ENCODE measurements at regions not wholly inside any gene's neighbourhood (a gene's known extent, or its start where the extent isn't known, plus 50 kb on each side); places are given as distances from the start of the nearest gene placed in this dataset.
"Not testable (repeated sequence)": the region's sequence is repeated elsewhere in the genome, so short reads cannot be mapped to it uniquely, and the experiment has no call there.

GRCh38 chr4:84220990-84221389 is 278.1 kb downstream of the NKX6-1 start:
- no peak overlapping the region for H3K4me3 Mint-ChIP-seq (ENCODE audit: unreplicated experiment)
- intact Hi-C loops (cut with micrococcal nuclease): no loop called here
- H3K27ac Mint-ChIP-seq (ENCODE audit: low read depth, unreplicated experiment): no peak overlapping the region
- no peaks in the 10 kb centered on the region for H3K9me3 Mint-ChIP-seq (ENCODE audit: unreplicated experiment)
- no peaks in the 10 kb centered on the region for H3K27me3 Mint-ChIP-seq (ENCODE audit: insufficient read depth, unreplicated experiment)
- ChIA-PET CTCF (interaction anchor here (0.7 to 1.8 kb wide), 2 partner anchors 12 to 14 kb away, joined by 3 to 5 read pairs; no protein-coding TSS in a partner anchor), POLR2A (no interaction called here)
- H3K4me1 Mint-ChIP-seq (ENCODE audit: insufficient read depth, unreplicated experiment): no peaks in the 10 kb centered on the region
- no TSS peak for BruUV-seq (replicated peaks)
- no peak for DNase-seq (ENCODE audit: unreplicated experiment)
- H3K36me3 Mint-ChIP-seq (ENCODE audit: insufficient read depth, unreplicated experiment): no peaks in the 10 kb centered on the region
- TF ChIP-seq, protein P1, sequence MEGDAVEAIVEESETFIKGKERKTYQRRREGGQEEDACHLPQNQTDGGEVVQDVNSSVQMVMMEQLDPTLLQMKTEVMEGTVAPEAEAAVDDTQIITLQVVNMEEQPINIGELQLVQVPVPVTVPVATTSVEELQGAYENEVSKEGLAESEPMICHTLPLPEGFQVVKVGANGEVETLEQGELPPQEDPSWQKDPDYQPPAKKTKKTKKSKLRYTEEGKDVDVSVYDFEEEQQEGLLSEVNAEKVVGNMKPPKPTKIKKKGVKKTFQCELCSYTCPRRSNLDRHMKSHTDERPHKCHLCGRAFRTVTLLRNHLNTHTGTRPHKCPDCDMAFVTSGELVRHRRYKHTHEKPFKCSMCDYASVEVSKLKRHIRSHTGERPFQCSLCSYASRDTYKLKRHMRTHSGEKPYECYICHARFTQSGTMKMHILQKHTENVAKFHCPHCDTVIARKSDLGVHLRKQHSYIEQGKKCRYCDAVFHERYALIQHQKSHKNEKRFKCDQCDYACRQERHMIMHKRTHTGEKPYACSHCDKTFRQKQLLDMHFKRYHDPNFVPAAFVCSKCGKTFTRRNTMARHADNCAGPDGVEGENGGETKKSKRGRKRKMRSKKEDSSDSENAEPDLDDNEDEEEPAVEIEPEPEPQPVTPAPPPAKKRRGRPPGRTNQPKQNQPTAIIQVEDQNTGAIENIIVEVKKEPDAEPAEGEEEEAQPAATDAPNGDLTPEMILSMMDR (IDR thresholded peaks at IDR 0.05; ENCODE audit: unreplicated experiment): no peak

DNA sequence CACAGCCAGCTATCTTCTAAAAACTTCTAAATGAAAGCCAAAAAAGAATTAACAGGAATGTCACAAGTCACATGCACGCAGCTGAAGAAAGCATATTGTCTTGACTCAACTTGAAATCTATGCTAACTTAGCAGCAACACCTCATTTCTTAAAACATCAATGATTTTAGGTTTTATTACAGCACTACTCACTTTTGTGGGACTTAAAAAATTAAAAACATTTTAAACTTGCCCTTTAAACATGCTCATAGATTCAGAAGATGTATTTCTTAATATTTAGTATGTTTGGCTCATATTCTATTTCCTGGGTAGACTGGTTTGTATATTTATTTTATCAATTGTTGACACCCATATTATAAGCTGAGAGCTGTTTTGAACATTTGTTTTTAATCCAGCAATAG is 279.4 kb downstream of the NKX6-1 start:
- Mint-ChIP-seq H3K36me3 (ENCODE audit: insufficient read depth, unreplicated experiment) (no peaks in the 10 kb centered on the region), H3K27me3 (ENCODE audit: insufficient read depth, unreplicated experiment) (no peaks in the 10 kb centered on the region), H3K4me3 (ENCODE audit: unreplicated experiment) (no peak overlapping the region), H3K4me1 (ENCODE audit: insufficient read depth, unreplicated experiment) (no peaks in the 10 kb centered on the region), H3K9me3 (ENCODE audit: unreplicated experiment) (no peaks in the 10 kb centered on the region), H3K27ac (ENCODE audit: low read depth, unreplicated experiment) (no peak overlapping the region)
- TF ChIP-seq, protein P1 (IDR thresholded peaks at IDR 0.05; ENCODE audit: unreplicated experiment): no peak
- CTCF ChIA-PET: no interaction called here
- no peak for DNase-seq (ENCODE audit: unreplicated experiment)
- intact Hi-C loops (cut with micrococcal nuclease): no loop called here
- no TSS peak for BruUV-seq (replicated peaks)
- POLR2A ChIA-PET: no interaction called here

DNA sequence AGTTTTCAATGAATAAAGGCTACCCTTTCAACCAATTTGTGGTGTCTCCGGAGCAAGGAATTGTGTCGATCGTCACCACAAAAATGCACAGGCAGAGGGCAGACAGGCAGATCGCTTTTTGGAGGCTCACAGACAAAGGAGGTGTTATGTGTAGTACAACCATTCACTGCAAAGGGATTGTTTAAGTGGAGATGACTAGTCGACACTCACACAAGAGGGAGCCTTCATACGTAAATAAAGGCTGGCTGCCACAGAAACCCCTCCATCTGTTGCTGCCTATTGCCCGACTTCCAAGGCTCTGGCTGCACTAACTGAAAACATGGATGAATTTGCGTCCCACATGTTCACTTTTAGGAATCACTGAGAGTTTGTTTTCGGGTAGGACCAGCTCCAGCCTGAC is 281.1 kb downstream of the NKX6-1 start:
- intact Hi-C loops (cut with micrococcal nuclease): no loop called here
- BruUV-seq (replicated peaks): no TSS peak
- CTCF ChIA-PET: no interaction called here
- no peak for DNase-seq (ENCODE audit: unreplicated experiment)
- H3K27me3 Mint-ChIP-seq (ENCODE audit: insufficient read depth, unreplicated experiment): no peaks in the 10 kb centered on the region
- no peaks in the 10 kb centered on the region for H3K4me1 Mint-ChIP-seq (ENCODE audit: insufficient read depth, unreplicated experiment)
- H3K27ac Mint-ChIP-seq (ENCODE audit: low read depth, unreplicated experiment): no peak overlapping the region
- TF ChIP-seq, protein P1 (IDR thresholded peaks at IDR 0.05; ENCODE audit: unreplicated experiment): no peak
- no peaks in the 10 kb centered on the region for H3K9me3 Mint-ChIP-seq (ENCODE audit: unreplicated experiment)
- POLR2A ChIA-PET: no interaction called here
- H3K36me3 Mint-ChIP-seq (ENCODE audit: insufficient read depth, unreplicated experiment): no peaks in the 10 kb centered on the region
- no peak overlapping the region for H3K4me3 Mint-ChIP-seq (ENCODE audit: unreplicated experiment)

DNA sequence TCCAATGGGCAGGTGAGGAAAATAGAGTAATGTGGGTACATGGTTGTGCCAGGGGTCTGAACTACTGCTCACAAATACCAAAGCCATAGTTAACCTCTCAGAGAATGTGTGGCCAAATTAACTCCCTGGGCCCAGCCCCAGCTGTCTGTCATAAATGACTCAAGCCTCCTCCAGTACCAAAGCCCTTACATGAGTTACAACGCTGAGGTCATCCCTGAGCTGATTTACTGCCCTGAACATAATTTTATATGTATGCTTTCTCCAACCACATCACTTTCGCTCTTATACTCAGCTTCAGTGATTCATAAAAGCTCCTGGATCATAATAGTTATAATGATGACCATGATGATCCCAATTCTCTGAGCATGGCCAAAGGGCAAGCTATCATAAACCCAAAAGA is 283.9 kb downstream of the NKX6-1 start:
- no peaks in the 10 kb centered on the region for H3K4me1 Mint-ChIP-seq (ENCODE audit: insufficient read depth, unreplicated experiment)
- ChIA-PET POLR2A (interaction anchor here (0.6 to 1.2 kb wide), 2 partner anchors 14 to 21 kb away, joined by 3 read pairs; no protein-coding TSS in a partner anchor), CTCF (interaction anchor here (1.2 kb wide), 1 partner anchor 23 kb away, joined by 4 read pairs; no protein-coding TSS in a partner anchor)
- no peak overlapping the region for H3K27ac Mint-ChIP-seq (ENCODE audit: low read depth, unreplicated experiment)
- no TSS peak for BruUV-seq (replicated peaks)
- TF ChIP-seq, protein P1 (IDR thresholded peaks at IDR 0.05; ENCODE audit: unreplicated experiment): no peak
- no peak for DNase-seq (ENCODE audit: unreplicated experiment)
- H3K9me3 Mint-ChIP-seq (ENCODE audit: unreplicated experiment): no peaks in the 10 kb centered on the region
- H3K27me3 Mint-ChIP-seq (ENCODE audit: insufficient read depth, unreplicated experiment): no peaks in the 10 kb centered on the region
- intact Hi-C loops (cut with micrococcal nuclease): no loop called here
- H3K36me3 Mint-ChIP-seq (ENCODE audit: insufficient read depth, unreplicated experiment): no peaks in the 10 kb centered on the region
- H3K4me3 Mint-ChIP-seq (ENCODE audit: unreplicated experiment): no peak overlapping the region

GRCh38 chr4:84206226-84206625 is 292.9 kb downstream of the NKX6-1 start:
- CTCF ChIA-PET; POLR2A ChIA-PET; intact Hi-C loops (cut with micrococcal nuclease); H3K4me3 Mint-ChIP-seq (ENCODE audit: unreplicated experiment); BruUV-seq (replicated peaks); H3K36me3 Mint-ChIP-seq (ENCODE audit: insufficient read depth, unreplicated experiment); H3K9me3 Mint-ChIP-seq (ENCODE audit: unreplicated experiment); H3K4me1 Mint-ChIP-seq (ENCODE audit: insufficient read depth, unreplicated experiment); DNase-seq (ENCODE audit: unreplicated experiment); H3K27ac Mint-ChIP-seq (ENCODE audit: low read depth, unreplicated experiment): not testable (repeated sequence)
- H3K27me3 Mint-ChIP-seq (ENCODE audit: insufficient read depth, unreplicated experiment): peaks cover 34% of the 10 kb centered on the region

Data from MCF 10A (cell line).